Neuronal stem cell (in vitro differentiated cells): ENCODE measurements at regions not wholly inside any gene's neighbourhood (a gene's known extent, or its start where the extent isn't known, plus 50 kb on each side); places are given as distances from the start of the nearest gene placed in this dataset.

ENCODE experiments used
- DNase-seq: peaks from one replicate; pipeline ENCODE4 v3.0.0-alpha.2; 2013; ENCODE audit warnings: low spot score
- H2AFZ ChIP-seq: one replicate; pipeline ENCODE4 v1.6.1; 2013; ENCODE audit warnings: mild to moderate bottlenecking, low read length, inconsistent platforms
- H2AK5ac ChIP-seq: 2 replicates; pipeline ENCODE4 v1.6.1; 2013; ENCODE audit warnings: low read depth, mild to moderate bottlenecking, inconsistent platforms, low read length, moderate library complexity, mixed read lengths
- H2BK120ac ChIP-seq: 2 replicates; pipeline ENCODE4 v1.6.1; 2013; ENCODE audit warnings: low read depth, mild to moderate bottlenecking, inconsistent platforms, low read length, moderate library complexity, mixed read lengths
- H2BK12ac ChIP-seq: one replicate; pipeline ENCODE4 v1.6.1; 2013; ENCODE audit warnings: low read length, inconsistent platforms
- H2BK15ac ChIP-seq: 2 replicates; pipeline ENCODE4 v1.6.1; 2013; ENCODE audit warnings: mild to moderate bottlenecking, low read length, inconsistent platforms, mixed read lengths
- H2BK5ac ChIP-seq: one replicate; pipeline ENCODE4 v1.6.1; 2013; ENCODE audit warnings: inconsistent platforms, mild to moderate bottlenecking, low read length, moderate library complexity
- H3K14ac ChIP-seq: one replicate; pipeline ENCODE4 v1.6.1; 2013; ENCODE audit warnings: low read length, inconsistent platforms
- H3K18ac ChIP-seq: 2 replicates; pipeline ENCODE4 v1.6.1; 2013; ENCODE audit warnings: low read length, inconsistent platforms
- H3K23ac ChIP-seq: 2 replicates; pipeline ENCODE4 v1.6.1; 2013; ENCODE audit warnings: low read depth, mild to moderate bottlenecking, mixed read lengths, low read length, inconsistent platforms; ENCODE audit not compliant: poor library complexity
- H3K27ac ChIP-seq: replicated peaks from 3 replicates; pipeline ENCODE4 v1.5.1; 2013; ENCODE audit warnings: low read length, inconsistent platforms
- H3K27me3 ChIP-seq, 3 experiments: 2 replicates each; pipeline ENCODE4 v1.6.1; 2013; ENCODE audit warnings: low read length in 3 of 3, mild to moderate bottlenecking in 2 of 3, inconsistent platforms in 1 of 3, low read depth in 1 of 3, mixed read lengths in 1 of 3, moderate library complexity in 1 of 3; ENCODE audit not compliant: control insufficient read depth in 3 of 3, insufficient read depth in 3 of 3
- H3K36me3 ChIP-seq, 2 donors: replicated peaks in 1 of 2; 2 replicates each; pipeline ENCODE4 v1.6.1; 2013; ENCODE audit warnings: low read length in 2 of 2; ENCODE audit not compliant: control insufficient read depth in 2 of 2, insufficient read depth in 2 of 2
- H3K4ac ChIP-seq: 2 replicates; pipeline ENCODE4 v1.6.1; 2013; ENCODE audit warnings: inconsistent platforms, mild to moderate bottlenecking, low read length, moderate library complexity
- H3K4me1 ChIP-seq, 2 donors: 1 replicate in 1 of 2; 2 replicates in 1 of 2; pipeline ENCODE4 v1.6.1; 2013; ENCODE audit warnings: low read length in 2 of 2, low read depth in 1 of 2; ENCODE audit not compliant: control insufficient read depth in 2 of 2, insufficient read depth in 1 of 2
- H3K4me2 ChIP-seq: one replicate; pipeline ENCODE4 v1.6.1; 2013; ENCODE audit warnings: mild to moderate bottlenecking, low read length, inconsistent platforms; ENCODE audit not compliant: insufficient read depth, poor library complexity, severe bottlenecking
- H3K4me3 ChIP-seq, 2 donors: 2 replicates each; pipeline ENCODE4 v1.5.1; 2013; ENCODE audit warnings: low read length in 2 of 2, mild to moderate bottlenecking in 2 of 2, inconsistent platforms in 1 of 2, moderate library complexity in 1 of 2
- H3K79me1 ChIP-seq: one replicate; pipeline ENCODE4 v1.6.1; 2013; ENCODE audit warnings: low read depth, mild to moderate bottlenecking, inconsistent platforms, low read length, moderate library complexity
- H3K9ac ChIP-seq: one replicate; pipeline ENCODE4 v1.6.1; 2013; ENCODE audit warnings: mild to moderate bottlenecking, low read depth, low read length, inconsistent platforms; ENCODE audit not compliant: poor library complexity
- H3K9me3 ChIP-seq, 2 donors: replicated peaks in 1 of 2; 2 replicates each; pipeline versions ENCODE3 to v1.6.1; 2013; ENCODE audit warnings: low read length in 2 of 2, mild to moderate bottlenecking in 2 of 2, inconsistent platforms in 1 of 2, low read depth in 1 of 2, mixed read lengths in 1 of 2, moderate library complexity in 1 of 2; ENCODE audit not compliant: control insufficient read depth in 2 of 2, insufficient read depth in 1 of 2
- H4K8ac ChIP-seq: one replicate; pipeline ENCODE4 v1.6.1; 2013; ENCODE audit warnings: low read depth, mild to moderate bottlenecking, inconsistent platforms, low read length, moderate library complexity
- H4K91ac ChIP-seq: one replicate; pipeline ENCODE4 v1.6.1; 2013; ENCODE audit warnings: low read length, low read depth, mild to moderate bottlenecking, inconsistent platforms; ENCODE audit not compliant: poor library complexity
- WGBS, 2 donors: extraction: QIAGEN DNeasy Blood & Tissue Kit; methylation state at CpG; one replicate each; pipeline ENCODE4 v1.1.7; 2013; ENCODE audit warnings: missing lambda C conversion rate in 2 of 2, mixed read lengths in 1 of 2; ENCODE audit not compliant: insufficient read length in 2 of 2, insufficient replicate concordance in 1 of 2; ENCODE audit errors: extremely low coverage in 2 of 2; 5-methylcytosine and 5-hydroxymethylcytosine counted together

DNA sequence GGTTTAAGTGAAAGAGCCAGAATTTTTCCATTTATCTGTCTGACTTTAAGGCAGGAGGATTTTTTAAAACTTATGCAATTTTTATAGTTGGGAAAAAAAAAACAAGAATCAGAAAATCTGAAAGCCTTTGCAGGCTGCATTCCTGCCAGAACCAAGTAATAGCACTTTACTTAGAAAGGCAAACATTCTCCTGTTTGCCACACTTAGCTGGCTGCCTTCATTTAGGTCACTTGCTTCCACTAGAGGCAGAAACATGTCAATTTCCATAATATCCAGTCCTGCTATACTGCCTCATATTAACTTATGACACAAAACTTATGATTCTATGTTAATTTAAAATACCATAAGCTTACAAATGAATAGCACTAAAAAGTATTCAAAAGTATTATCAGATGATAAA is 425.8 kb downstream of the FRK start:
- H2BK5ac ChIP-seq = no peak overlapping the region
- H3K18ac ChIP-seq = no peak overlapping the region
- H3K79me1 ChIP-seq = no peaks in the 10 kb centered on the region
- H3K9me3 ChIP-seq = no peaks in the 10 kb centered on the region
- H4K8ac ChIP-seq = no peak overlapping the region
- no peak overlapping the region for H3K9ac ChIP-seq
- no peak overlapping the region for H2AK5ac ChIP-seq
- no peak overlapping the region for H2AFZ ChIP-seq
- H3K27ac ChIP-seq = no peak overlapping the region
- no peak overlapping the region for H3K4me2 ChIP-seq
- no peak overlapping the region for H3K23ac ChIP-seq
- H3K36me3 ChIP-seq = no peaks in the 10 kb centered on the region
- no peaks in the 10 kb centered on the region for H3K4me1 ChIP-seq
- no peak overlapping the region for H4K91ac ChIP-seq
- no peaks in the 10 kb centered on the region for H3K27me3 ChIP-seq
- no peak overlapping the region for H2BK12ac ChIP-seq
- no peak for DNase-seq
- no peak overlapping the region for H3K14ac ChIP-seq
- H2BK120ac ChIP-seq = no peak overlapping the region
- H2BK15ac ChIP-seq = no peak overlapping the region
- no peak overlapping the region for H3K4ac ChIP-seq
- H3K4me3 ChIP-seq = no peak overlapping the region

DNA sequence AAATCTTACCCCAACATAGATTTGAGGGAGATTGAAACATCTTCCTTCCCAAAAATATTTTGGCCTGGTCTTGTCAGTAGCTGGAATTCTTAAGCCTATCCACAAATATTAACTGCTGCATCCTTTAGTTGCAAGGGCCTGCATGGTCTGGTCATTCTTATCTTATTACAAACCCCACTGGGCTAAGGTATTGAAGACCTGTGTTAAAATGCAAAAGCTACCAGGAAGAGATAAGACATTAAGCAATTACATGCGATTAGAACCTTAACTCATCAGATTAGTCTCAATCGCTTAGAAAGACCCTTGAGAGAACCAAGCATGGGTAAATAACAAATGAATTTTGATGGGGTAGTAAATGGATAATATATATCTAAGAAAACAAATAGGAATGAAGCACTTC is 426.6 kb downstream of the FRK start:
- H3K18ac ChIP-seq = no peak overlapping the region
- H3K4me3 ChIP-seq = no peak overlapping the region
- no peak overlapping the region for H2AK5ac ChIP-seq
- H2BK120ac ChIP-seq = no peak overlapping the region
- no peak overlapping the region for H4K91ac ChIP-seq
- H2BK15ac ChIP-seq = no peak overlapping the region
- H3K4ac ChIP-seq = no peak overlapping the region
- H3K14ac ChIP-seq = no peak overlapping the region
- WGBS, 2 donors = no CpG with 5 or more reads among the region's 2 CpGs
- H2BK5ac ChIP-seq = no peak overlapping the region
- no peak overlapping the region for H3K27ac ChIP-seq
- no peak overlapping the region for H3K4me2 ChIP-seq
- no peak overlapping the region for H2BK12ac ChIP-seq
- H3K4me1 ChIP-seq = no peaks in the 10 kb centered on the region
- no peaks in the 10 kb centered on the region for H3K9me3 ChIP-seq
- H3K79me1 ChIP-seq = no peaks in the 10 kb centered on the region
- no peak for DNase-seq
- no peak overlapping the region for H3K9ac ChIP-seq
- H3K27me3 ChIP-seq = no peaks in the 10 kb centered on the region
- H3K23ac ChIP-seq = no peak overlapping the region
- H4K8ac ChIP-seq = no peak overlapping the region
- H2AFZ ChIP-seq = no peak overlapping the region
- H3K36me3 ChIP-seq = no peaks in the 10 kb centered on the region

DNA sequence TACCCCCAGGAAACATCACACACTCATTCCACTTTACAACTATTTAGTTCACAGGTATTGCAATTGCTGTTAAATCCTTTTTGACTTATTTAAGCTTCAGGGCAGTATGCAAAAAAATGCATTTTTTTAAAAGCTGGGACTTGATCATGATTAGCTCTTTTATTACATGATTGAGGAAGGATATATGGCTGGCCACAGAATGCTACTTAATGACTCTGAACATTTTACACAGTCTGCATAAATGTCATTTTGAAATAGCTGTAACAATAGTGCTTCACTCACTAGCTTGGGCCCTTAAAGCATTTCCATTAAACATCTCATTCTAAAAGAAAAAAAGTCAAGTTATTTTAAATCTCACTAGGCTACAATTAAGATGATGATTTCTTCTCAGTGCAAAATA is 429.7 kb downstream of the FRK start:
- Histone ChIP-seq H4K8ac (no peak overlapping the region), H2BK5ac (no peak overlapping the region), H2BK12ac (no peak overlapping the region), H2AK5ac (no peak overlapping the region), H3K9ac (no peak overlapping the region), H3K23ac (no peak overlapping the region), H3K9me3 (no peaks in the 10 kb centered on the region), H3K14ac (no peak overlapping the region), H2BK120ac (no peak overlapping the region), H3K18ac (no peak overlapping the region), H2AFZ (no peak overlapping the region), H2BK15ac (no peak overlapping the region), H3K4me2 (no peak overlapping the region), H3K4ac (no peak overlapping the region), H3K79me1 (no peaks in the 10 kb centered on the region), H3K4me1 (no peaks in the 10 kb centered on the region), H3K4me3 (no peak overlapping the region), H3K27ac (no peak overlapping the region), H3K27me3 (no peaks in the 10 kb centered on the region), H3K36me3 (no peaks in the 10 kb centered on the region), H4K91ac (no peak overlapping the region)
- no peak for DNase-seq

DNA sequence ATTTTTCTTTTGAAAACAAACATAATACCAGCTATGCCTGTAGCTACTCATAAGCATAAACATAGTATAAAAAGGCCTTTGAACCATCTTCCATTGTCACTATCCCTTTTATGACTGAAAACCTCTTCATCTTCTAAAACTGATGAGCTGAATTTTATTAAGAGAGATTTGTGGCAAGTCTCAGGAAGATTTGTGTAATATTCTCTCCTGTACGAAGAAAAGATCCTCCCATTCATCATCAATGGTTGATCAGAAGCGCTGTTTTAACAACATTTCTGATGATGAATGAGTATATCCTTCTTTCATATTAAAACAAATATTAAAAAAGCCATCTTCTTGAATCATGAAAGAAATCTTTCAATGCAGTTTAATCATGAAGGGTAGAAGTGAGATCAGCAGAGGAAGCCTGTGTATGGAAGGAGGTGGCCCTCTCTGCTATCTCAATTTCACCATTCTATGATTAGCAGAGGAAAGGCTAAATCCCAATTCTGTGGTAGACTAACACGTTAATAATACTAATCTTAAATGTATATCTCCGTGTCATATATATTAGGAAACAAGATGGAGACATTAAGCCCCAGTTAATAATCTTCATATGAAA is 430.2 kb downstream of the FRK start:
- Histone ChIP-seq H3K27me3 (no peaks in the 10 kb centered on the region), H2BK120ac (no peak overlapping the region), H3K27ac (no peak overlapping the region), H2BK5ac (no peak overlapping the region), H4K91ac (no peak overlapping the region), H2BK12ac (no peak overlapping the region), H3K4me3 (no peak overlapping the region), H3K4me1 (no peaks in the 10 kb centered on the region), H3K9ac (no peak overlapping the region), H2BK15ac (no peak overlapping the region), H3K23ac (no peak overlapping the region), H2AK5ac (no peak overlapping the region), H3K36me3 (no peaks in the 10 kb centered on the region), H4K8ac (no peak overlapping the region), H3K4ac (no peak overlapping the region), H2AFZ (no peak overlapping the region), H3K9me3 (no peaks in the 10 kb centered on the region), H3K79me1 (no peaks in the 10 kb centered on the region), H3K14ac (no peak overlapping the region), H3K4me2 (no peak overlapping the region), H3K18ac (no peak overlapping the region)
- no CpG with 5 or more reads among the region's 4 CpGs for WGBS, 2 donors
- DNase-seq = no peak
